ENCODE measurements at regions not wholly inside any gene's neighbourhood (a gene's known extent, or its start where the extent isn't known, plus 50 kb on each side); places are given as distances from the start of the nearest gene placed in this dataset.

GRCh38 chr17:36736201-36737156 lies 135.1 kb downstream of the MRM1 start:
- no peak overlapping the region for H3K9ac ChIP-seq (ENCODE audit: low read length)
- no peaks in the 10 kb centered on the region for H3K9me3 ChIP-seq (ENCODE audit: control insufficient read depth, low read length)
- no peak overlapping the region for H2BK12ac ChIP-seq (ENCODE audit: low read length in 2 of 2)
- no peak overlapping the region for H3K4me3 ChIP-seq (ENCODE audit: insufficient read depth in 1 of 2, low read depth in 1 of 2, low read length in 2 of 2)
- peaks cover 53 to 67% of the 10 kb centered on the region in 2 experiments for H3K27me3 ChIP-seq (ENCODE audit: control insufficient read depth in 1 of 2, insufficient read depth in 1 of 2, low read length in 2 of 2)
- H3K27ac ChIP-seq (ENCODE audit: low read length, poor library complexity, severe bottlenecking): no peak overlapping the region
- H3K18ac ChIP-seq (ENCODE audit: low read depth in 1 of 2, low read length in 2 of 2): no peak overlapping the region
- no peaks in the 10 kb centered on the region for H3K4me1 ChIP-seq (ENCODE audit: control insufficient read depth, insufficient read depth, low read depth, low read length)
- no peak overlapping the region for H4K91ac ChIP-seq (ENCODE audit: low read length)
- 84% methylated on average over 15 of the region's 15 CpGs for WGBS
- H4K8ac ChIP-seq (ENCODE audit: low read length): no peak overlapping the region
- H2BK120ac ChIP-seq (ENCODE audit: low read depth, low read length): no peak overlapping the region
- H3K4ac ChIP-seq (ENCODE audit: low read depth in 1 of 2, low read length in 2 of 2): no peak overlapping the region
- H3K36me3 ChIP-seq (ENCODE audit: control insufficient read depth in 1 of 2, insufficient read depth in 2 of 2, low read depth in 1 of 2, low read length in 2 of 2): no peaks in the 10 kb centered on the region
- no peak overlapping the region for H3K4me2 ChIP-seq (ENCODE audit: low read length, poor library complexity, severe bottlenecking)
- H2AK5ac ChIP-seq (ENCODE audit: low read length, severe bottlenecking): no peak overlapping the region
- no peak overlapping the region for H2BK15ac ChIP-seq (ENCODE audit: low read depth, poor library complexity, severe bottlenecking)
- no peak for DNase-seq
- H3K23ac ChIP-seq (ENCODE audit: low read length in 2 of 2): no peak overlapping the region
- no peaks in the 10 kb centered on the region for H3K79me1 ChIP-seq (replicated peaks; ENCODE audit: low read length, poor library complexity, severe bottlenecking)
- no peak overlapping the region for H2BK5ac ChIP-seq (ENCODE audit: low read depth, low read length, poor library complexity, severe bottlenecking)
- no peak overlapping the region for H3K14ac ChIP-seq (ENCODE audit: low read length in 2 of 2)
- no peak overlapping the region for H2AFZ ChIP-seq (ENCODE audit: low read depth, low read length)

- Histone ChIP-seq H3K79me1 (replicated peaks; ENCODE audit: low read length, poor library complexity, severe bottlenecking) (no peaks in the 10 kb centered on the region), H3K9ac (ENCODE audit: low read length) (no peak overlapping the region), H2BK12ac (ENCODE audit: low read length in 2 of 2) (no peak overlapping the region), H3K4me1 (ENCODE audit: control insufficient read depth, insufficient read depth, low read depth, low read length) (no peaks in the 10 kb centered on the region), H2AK5ac (ENCODE audit: low read length, severe bottlenecking) (no peak overlapping the region), H3K4me3 (ENCODE audit: insufficient read depth in 1 of 2, low read depth in 1 of 2, low read length in 2 of 2) (no peak overlapping the region), H3K18ac (ENCODE audit: low read depth in 1 of 2, low read length in 2 of 2) (no peak overlapping the region), H3K27ac (ENCODE audit: low read length, poor library complexity, severe bottlenecking) (no peak overlapping the region), H3K14ac (ENCODE audit: low read length in 2 of 2) (no peak overlapping the region), H4K91ac (ENCODE audit: low read length) (no peak overlapping the region), H3K4me2 (ENCODE audit: low read length, poor library complexity, severe bottlenecking) (no peak overlapping the region), H2BK120ac (ENCODE audit: low read depth, low read length) (no peak overlapping the region), H4K8ac (ENCODE audit: low read length) (no peak overlapping the region), H3K4ac (ENCODE audit: low read depth in 1 of 2, low read length in 2 of 2) (no peak overlapping the region), H3K36me3 (ENCODE audit: control insufficient read depth in 1 of 2, insufficient read depth in 2 of 2, low read depth in 1 of 2, low read length in 2 of 2) (no peaks in the 10 kb centered on the region), H3K9me3 (ENCODE audit: control insufficient read depth, low read length) (peaks cover 4% of the 10 kb centered on the region), H2BK15ac (ENCODE audit: low read depth, poor library complexity, severe bottlenecking) (no peak overlapping the region), H3K27me3 (ENCODE audit: control insufficient read depth in 1 of 2, insufficient read depth in 1 of 2, low read length in 2 of 2) (peaks cover 47 to 55% of the 10 kb centered on the region in 2 experiments), H2AFZ (ENCODE audit: low read depth, low read length) (no peak overlapping the region), H2BK5ac (ENCODE audit: low read depth, low read length, poor library complexity, severe bottlenecking) (no peak overlapping the region), H3K23ac (ENCODE audit: low read length in 2 of 2) (no peak overlapping the region)
- DNase-seq: no peak
- WGBS: 81% methylated on average over 6 of the region's 6 CpGs
These were observed 137.8 kb downstream of the MRM1 start for GRCh38 chr17:36739208-36739607.

DNA sequence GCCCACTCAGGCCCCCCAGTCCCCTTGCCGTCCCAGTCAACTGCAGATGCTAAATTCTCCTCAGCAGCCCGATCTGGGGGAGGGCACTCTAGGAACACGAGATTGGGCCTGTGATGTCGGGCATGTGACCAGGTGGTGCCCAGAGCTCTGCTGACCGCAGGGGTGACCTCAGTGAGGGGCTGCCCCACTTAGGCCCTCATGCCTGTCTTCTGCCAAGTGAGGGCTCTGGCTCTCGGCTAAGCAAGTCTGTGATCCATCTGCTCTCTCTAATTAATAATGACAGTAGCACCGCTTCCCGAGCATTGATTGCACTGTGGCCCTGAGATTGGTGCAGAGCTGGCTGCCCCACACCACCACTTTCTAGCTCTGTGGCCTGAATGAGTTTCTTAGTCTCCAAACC lies 138.8 kb downstream of the MRM1 start:
- Histone ChIP-seq H2BK15ac (ENCODE audit: low read depth, poor library complexity, severe bottlenecking) (no peak overlapping the region), H2AK5ac (ENCODE audit: low read length, severe bottlenecking) (no peak overlapping the region), H2BK120ac (ENCODE audit: low read depth, low read length) (no peak overlapping the region), H3K14ac (ENCODE audit: low read length in 2 of 2) (no peak overlapping the region), H3K4me2 (ENCODE audit: low read length, poor library complexity, severe bottlenecking) (no peak overlapping the region), H3K36me3 (ENCODE audit: control insufficient read depth in 1 of 2, insufficient read depth in 2 of 2, low read depth in 1 of 2, low read length in 2 of 2) (no peaks in the 10 kb centered on the region), H3K27me3 (ENCODE audit: control insufficient read depth in 1 of 2, insufficient read depth in 1 of 2, low read length in 2 of 2) (peaks cover 45 to 51% of the 10 kb centered on the region in 2 experiments), H3K18ac (ENCODE audit: low read depth in 1 of 2, low read length in 2 of 2) (no peak overlapping the region), H3K9me3 (ENCODE audit: control insufficient read depth, low read length) (peaks cover 7% of the 10 kb centered on the region), H3K23ac (ENCODE audit: low read length in 2 of 2) (no peak overlapping the region), H3K9ac (ENCODE audit: low read length) (no peak overlapping the region), H2BK12ac (ENCODE audit: low read length in 2 of 2) (no peak overlapping the region), H3K4me3 (ENCODE audit: insufficient read depth in 1 of 2, low read depth in 1 of 2, low read length in 2 of 2) (no peak overlapping the region), H3K4ac (ENCODE audit: low read depth in 1 of 2, low read length in 2 of 2) (no peak overlapping the region), H4K91ac (ENCODE audit: low read length) (no peak overlapping the region), H2AFZ (ENCODE audit: low read depth, low read length) (no peak overlapping the region), H4K8ac (ENCODE audit: low read length) (no peak overlapping the region), H3K79me1 (replicated peaks; ENCODE audit: low read length, poor library complexity, severe bottlenecking) (no peaks in the 10 kb centered on the region), H3K4me1 (ENCODE audit: control insufficient read depth, insufficient read depth, low read depth, low read length) (no peaks in the 10 kb centered on the region), H2BK5ac (ENCODE audit: low read depth, low read length, poor library complexity, severe bottlenecking) (no peak overlapping the region), H3K27ac (ENCODE audit: low read length, poor library complexity, severe bottlenecking) (no peak overlapping the region)
- WGBS: 83% methylated on average over 8 of the region's 8 CpGs
- DNase-seq: no peak

GRCh38 chr17:36741019-36741902 lies 139.9 kb downstream of the MRM1 start:
- Histone ChIP-seq H3K4me3 (ENCODE audit: insufficient read depth in 1 of 2, low read depth in 1 of 2, low read length in 2 of 2) (no peak overlapping the region), H3K36me3 (ENCODE audit: control insufficient read depth in 1 of 2, insufficient read depth in 2 of 2, low read depth in 1 of 2, low read length in 2 of 2) (no peaks in the 10 kb centered on the region), H3K23ac (ENCODE audit: low read length in 2 of 2) (no peak overlapping the region), H3K14ac (ENCODE audit: low read length in 2 of 2) (no peak overlapping the region), H3K4me1 (ENCODE audit: control insufficient read depth, insufficient read depth, low read depth, low read length) (no peaks in the 10 kb centered on the region), H2AFZ (ENCODE audit: low read depth, low read length) (no peak overlapping the region), H3K9me3 (ENCODE audit: control insufficient read depth, low read length) (peaks cover 7% of the 10 kb centered on the region), H4K91ac (ENCODE audit: low read length) (no peak overlapping the region), H4K8ac (ENCODE audit: low read length) (no peak overlapping the region), H3K79me1 (replicated peaks; ENCODE audit: low read length, poor library complexity, severe bottlenecking) (no peaks in the 10 kb centered on the region), H2BK120ac (ENCODE audit: low read depth, low read length) (no peak overlapping the region), H3K4ac (ENCODE audit: low read depth in 1 of 2, low read length in 2 of 2) (no peak overlapping the region), H3K27me3 (ENCODE audit: control insufficient read depth in 1 of 2, insufficient read depth in 1 of 2, low read length in 2 of 2) (peaks cover 41 to 52% of the 10 kb centered on the region in 2 experiments), H3K4me2 (ENCODE audit: low read length, poor library complexity, severe bottlenecking) (no peak overlapping the region), H2BK5ac (ENCODE audit: low read depth, low read length, poor library complexity, severe bottlenecking) (no peak overlapping the region), H2BK12ac (ENCODE audit: low read length in 2 of 2) (no peak overlapping the region), H3K9ac (ENCODE audit: low read length) (no peak overlapping the region), H2AK5ac (ENCODE audit: low read length, severe bottlenecking) (no peak overlapping the region), H2BK15ac (ENCODE audit: low read depth, poor library complexity, severe bottlenecking) (no peak overlapping the region), H3K27ac (ENCODE audit: low read length, poor library complexity, severe bottlenecking) (no peak overlapping the region), H3K18ac (ENCODE audit: low read depth in 1 of 2, low read length in 2 of 2) (no peak overlapping the region)
- 90% methylated on average over 6 of the region's 6 CpGs for WGBS
- no peak for DNase-seq
